ES-I3 (cell line): ENCODE measurements at regions not wholly inside any gene's neighbourhood (a gene's known extent, or its start where the extent isn't known, plus 50 kb on each side); places are given as distances from the start of the nearest gene placed in this dataset.
"Not testable (repeated sequence)": the region's sequence is repeated elsewhere in the genome, so short reads cannot be mapped to it uniquely, and the experiment has no call there.

ENCODE experiments used
- H3K36me3 ChIP-seq: 2 replicates; pipeline ENCODE4 v1.6.1; 2013; ENCODE audit warnings: mild to moderate bottlenecking, low read length, control low read depth, moderate library complexity; ENCODE audit not compliant: insufficient read depth
- H3K4me1 ChIP-seq: 2 replicates; pipeline ENCODE4 v1.6.1; 2013; ENCODE audit warnings: mild to moderate bottlenecking, control low read depth, low read length; ENCODE audit not compliant: insufficient read depth
- H3K9ac ChIP-seq: 2 replicates; pipeline ENCODE4 v1.6.1; 2013; ENCODE audit warnings: low read depth, mild to moderate bottlenecking, low read length, moderate library complexity
- H3K9me3 ChIP-seq: 2 replicates; pipeline ENCODE4 v1.6.1; 2013; ENCODE audit warnings: mild to moderate bottlenecking, low read length, moderate library complexity; ENCODE audit not compliant: control insufficient read depth, insufficient read depth

- H3K9ac ChIP-seq: no peak overlapping the region
- no peaks in the 10 kb centered on the region for H3K4me1 ChIP-seq
Observed at GRCh38 chr5:96203761-96204160, 229.3 kb downstream of the PCSK1 start.

GRCh38 chr5:96201503-96201902, 231.5 kb downstream of the PCSK1 start:
- H3K9ac ChIP-seq: no peak overlapping the region

More at GRCh38 chr5:96203761-96204160, 229.3 kb downstream of the PCSK1 start:
- Histone ChIP-seq H3K36me3 (no peaks in the 10 kb centered on the region), H3K9me3 (0 out of 2 replicates have a peak, but pooled peaks cover 6% of the 10 kb centered on the region)

GRCh38 chr5:96200641-96201040, 232.4 kb downstream of the PCSK1 start:
- Histone ChIP-seq H3K9me3 (no peaks in the 10 kb centered on the region), H3K36me3 (no peaks in the 10 kb centered on the region), H3K4me1 (no peaks in the 10 kb centered on the region), H3K9ac (no peak overlapping the region)

More at GRCh38 chr5:96201503-96201902, 231.5 kb downstream of the PCSK1 start:
- H3K4me1 ChIP-seq: no peaks in the 10 kb centered on the region
- no peaks in the 10 kb centered on the region for H3K36me3 ChIP-seq
- no peaks in the 10 kb centered on the region for H3K9me3 ChIP-seq

GRCh38 chr5:96199713-96200183, 233.3 kb downstream of the PCSK1 start:
- Histone ChIP-seq H3K4me1 (no peaks in the 10 kb centered on the region), H3K9ac (no peak overlapping the region), H3K9me3 (no peaks in the 10 kb centered on the region), H3K36me3 (no peaks in the 10 kb centered on the region)

GRCh38 chr5:96198356-96199058, 234.5 kb downstream of the PCSK1 start:
- no peaks in the 10 kb centered on the region for H3K9me3 ChIP-seq
- H3K4me1 ChIP-seq: no peaks in the 10 kb centered on the region
- H3K9ac ChIP-seq: no peak overlapping the region
- no peaks in the 10 kb centered on the region for H3K36me3 ChIP-seq

- H3K9ac ChIP-seq: not testable (repeated sequence)
Observed at GRCh38 chr5:96197767-96198166, 235.3 kb downstream of the PCSK1 start.

GRCh38 chr5:96197347-96197746, 235.7 kb upstream of the ELL2 start:
- Histone ChIP-seq H3K9me3 (no peaks in the 10 kb centered on the region), H3K36me3 (no peaks in the 10 kb centered on the region), H3K4me1 (no peaks in the 10 kb centered on the region), H3K9ac (no peak overlapping the region)

More at GRCh38 chr5:96197767-96198166, 235.3 kb downstream of the PCSK1 start:
- not testable (repeated sequence) for H3K9me3 ChIP-seq, H3K4me1 ChIP-seq, H3K36me3 ChIP-seq

GRCh38 chr5:96196890-96197289, 235.2 kb upstream of the ELL2 start:
- Histone ChIP-seq H3K4me1 (no peaks in the 10 kb centered on the region), H3K36me3 (no peaks in the 10 kb centered on the region), H3K9me3 (no peaks in the 10 kb centered on the region), H3K9ac (no peak overlapping the region)

GRCh38 chr5:96196407-96196806, 234.8 kb upstream of the ELL2 start:
- Histone ChIP-seq H3K4me1 (no peaks in the 10 kb centered on the region), H3K9me3 (no peaks in the 10 kb centered on the region), H3K36me3 (no peaks in the 10 kb centered on the region), H3K9ac (no peak overlapping the region)

- Histone ChIP-seq H3K4me1 (no peaks in the 10 kb centered on the region), H3K9me3 (no peaks in the 10 kb centered on the region), H3K36me3 (no peaks in the 10 kb centered on the region), H3K9ac (no peak overlapping the region)
Observed at GRCh38 chr5:96195123-96195522, 233.5 kb upstream of the ELL2 start.

GRCh38 chr5:96194593-96194992, 232.9 kb upstream of the ELL2 start:
- no peaks in the 10 kb centered on the region for H3K36me3 ChIP-seq
- no peak overlapping the region for H3K9ac ChIP-seq
- no peaks in the 10 kb centered on the region for H3K4me1 ChIP-seq
- H3K9me3 ChIP-seq: no peaks in the 10 kb centered on the region

GRCh38 chr5:96193946-96194345, 232.3 kb upstream of the ELL2 start:
- Histone ChIP-seq H3K9me3 (no peaks in the 10 kb centered on the region), H3K9ac (no peak overlapping the region), H3K36me3 (no peaks in the 10 kb centered on the region), H3K4me1 (no peaks in the 10 kb centered on the region)

- H3K4me1 ChIP-seq: no peaks in the 10 kb centered on the region
- no peak overlapping the region for H3K9ac ChIP-seq
Observed at GRCh38 chr5:96189987-96190386, 228.3 kb upstream of the ELL2 start.

GRCh38 chr5:96189028-96189826, 227.6 kb upstream of the ELL2 start:
- no peaks in the 10 kb centered on the region for H3K9me3 ChIP-seq
- H3K36me3 ChIP-seq: no peaks in the 10 kb centered on the region
- H3K9ac ChIP-seq: no peak overlapping the region
- H3K4me1 ChIP-seq: no peaks in the 10 kb centered on the region

More at GRCh38 chr5:96189987-96190386, 228.3 kb upstream of the ELL2 start:
- H3K36me3 ChIP-seq: no peaks in the 10 kb centered on the region
- no peaks in the 10 kb centered on the region for H3K9me3 ChIP-seq
